ENCODE measurements at regions not wholly inside any gene's neighbourhood (a gene's known extent, or its start where the extent isn't known, plus 50 kb on each side); places are given as distances from the start of the nearest gene placed in this dataset.

DNA sequence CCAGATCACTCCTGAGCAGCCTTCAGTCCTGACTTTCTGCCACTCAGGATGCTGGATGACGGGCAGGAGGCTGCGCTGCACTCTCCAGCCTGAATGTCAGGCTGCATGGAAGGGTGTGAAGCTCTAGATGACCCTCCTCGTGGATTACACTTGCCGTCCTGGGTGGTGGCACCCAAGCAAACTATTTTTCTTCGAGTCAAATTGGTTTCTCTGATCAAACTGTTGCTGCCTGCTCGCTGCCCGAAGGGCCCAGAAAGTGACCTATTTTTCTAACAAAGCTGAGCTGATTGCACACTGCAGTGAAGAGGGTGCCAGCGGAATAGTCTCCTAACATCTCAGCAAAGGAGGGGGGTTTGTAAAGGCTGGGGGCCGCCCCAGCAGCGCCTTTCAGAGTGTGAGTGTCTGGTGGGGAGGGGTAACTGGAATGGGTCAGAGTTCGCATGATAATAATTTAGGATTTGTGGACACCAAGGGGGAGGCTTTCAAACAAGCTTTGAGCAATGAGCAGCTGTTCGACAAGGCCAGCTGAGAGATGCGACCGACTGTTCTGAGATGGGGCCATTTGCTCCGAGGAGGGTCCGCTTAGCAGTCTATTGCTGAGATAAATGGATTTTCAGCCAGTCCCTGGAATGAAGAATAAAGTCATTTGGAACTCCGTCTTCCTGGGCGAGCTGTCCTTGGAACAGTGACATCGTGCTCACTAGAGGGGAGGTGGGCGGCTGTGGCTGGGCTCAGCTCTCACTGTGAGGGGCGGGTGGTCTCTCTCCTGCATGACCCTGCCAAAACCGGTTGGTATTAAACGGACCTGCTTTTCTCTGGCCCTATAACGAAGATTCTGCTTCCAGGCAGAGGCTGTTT is 537.6 kb downstream of the BRD1 start:
- DNase-seq, result no peak

- no peak for DNase-seq
Observed at GRCh38 chr22:49286181-49286760, 541.4 kb downstream of the BRD1 start.

GRCh38 chr22:49284931-49285330 is 542.7 kb downstream of the BRD1 start:
- no peak for DNase-seq

DNA sequence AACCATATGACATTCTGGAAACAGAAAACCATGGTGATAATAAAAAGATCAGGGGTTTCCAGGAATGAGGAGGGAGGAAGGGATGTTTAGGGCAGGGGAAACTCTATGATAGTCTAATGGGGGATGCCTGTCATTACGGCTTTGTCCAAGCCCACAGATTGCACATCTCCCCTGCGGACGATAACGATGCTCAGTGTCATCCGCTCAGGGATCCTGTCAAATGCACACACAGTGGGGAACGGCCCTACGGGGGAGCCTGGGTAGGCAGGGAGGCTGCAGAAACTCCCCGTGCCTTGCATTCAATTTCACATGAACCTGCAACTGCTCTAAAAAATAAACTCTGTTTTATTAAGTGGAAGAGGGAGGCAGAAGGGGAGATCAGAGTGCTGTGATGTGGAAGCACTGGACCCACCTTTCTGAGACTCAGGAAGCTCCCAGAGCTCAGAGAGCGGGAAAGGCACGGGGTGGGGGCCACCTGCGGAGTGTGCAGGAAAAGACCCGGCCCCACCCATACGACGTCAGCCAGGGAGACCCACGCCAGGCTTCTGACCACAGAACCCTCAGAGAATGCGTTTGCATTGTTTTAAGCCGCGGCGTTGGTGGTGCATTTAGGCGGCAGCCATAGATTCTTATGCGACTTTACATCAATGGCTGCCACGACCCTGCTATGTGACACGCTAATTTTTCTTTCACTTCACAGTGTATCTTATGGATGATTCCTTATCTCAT is 543.5 kb downstream of the BRD1 start:
- DNase-seq, result no peak

- DNase-seq, result no peak
Observed at GRCh38 chr22:49282596-49282995, 545.1 kb downstream of the BRD1 start.

- DNase-seq, result no peak
Observed at GRCh38 chr22:49281467-49282340, 546.0 kb downstream of the BRD1 start.

- no peak for DNase-seq
Observed at GRCh38 chr22:49278340-49278739, 549.3 kb downstream of the BRD1 start.

GRCh38 chr22:49276567-49276966 is 551.1 kb downstream of the BRD1 start:
- DNase-seq, result no peak

- DNase-seq, result no peak
Observed at GRCh38 chr22:49274754-49275380, 552.8 kb downstream of the BRD1 start.

- no peak for DNase-seq
Observed at GRCh38 chr22:49272546-49273125, 555.0 kb downstream of the BRD1 start.

- DNase-seq, result no peak
Observed at GRCh38 chr22:49271831-49272230, 555.8 kb downstream of the BRD1 start.

DNA sequence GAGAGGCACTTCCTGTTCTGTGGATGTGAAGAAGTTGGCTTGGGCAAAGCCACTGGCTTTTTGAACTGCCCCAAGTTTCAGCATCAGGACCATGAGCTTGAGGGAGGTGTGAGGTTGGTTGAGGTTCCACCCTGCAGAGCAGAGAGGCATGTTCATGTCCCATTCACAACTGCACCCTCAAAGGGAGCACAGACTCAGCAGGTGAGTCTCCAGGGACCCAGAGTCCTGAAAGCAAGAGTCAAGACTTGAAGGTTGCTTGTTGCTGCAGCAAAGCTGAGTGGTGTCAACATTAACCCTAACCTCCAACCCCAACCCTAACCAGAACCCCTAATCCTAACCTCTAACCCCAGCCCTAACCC is 556.3 kb downstream of the BRD1 start:
- DNase-seq, result no peak

- DNase-seq, result no peak
Observed at GRCh38 chr22:49270595-49271368, 556.9 kb downstream of the BRD1 start.

GRCh38 chr22:49269928-49270327 is 557.7 kb downstream of the BRD1 start:
- no peak for DNase-seq

- DNase-seq, result no peak
Observed at GRCh38 chr22:49269371-49269770, 558.3 kb downstream of the BRD1 start.

GRCh38 chr22:49268924-49269323 is 558.7 kb downstream of the BRD1 start:
- no peak for DNase-seq

- DNase-seq, result no peak
Observed at GRCh38 chr22:49267996-49268395, 559.7 kb downstream of the BRD1 start.

GRCh38 chr22:49266561-49267519 is 560.8 kb downstream of the BRD1 start:
- no peak for DNase-seq

DNA sequence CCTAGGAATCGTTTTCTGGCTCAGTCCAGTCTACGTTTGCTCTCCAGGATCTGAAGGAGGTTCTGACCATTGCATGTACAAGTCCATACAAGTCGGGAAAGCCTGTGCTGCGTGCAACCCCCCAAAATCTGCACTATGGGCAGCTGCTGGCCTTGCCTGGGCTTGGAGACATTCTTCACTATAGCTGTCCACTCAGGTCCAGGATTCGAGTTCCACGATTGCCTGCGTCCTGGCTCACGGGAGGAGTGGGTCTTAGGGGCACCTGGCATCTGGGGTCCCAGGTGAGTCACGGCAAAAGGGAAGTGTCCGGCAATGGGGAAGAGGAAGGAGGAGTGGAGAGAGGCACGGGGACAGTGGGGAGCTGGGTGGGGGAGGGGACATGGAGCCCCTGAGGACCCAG is 563.0 kb downstream of the BRD1 start:
- DNase-seq, result no peak

- DNase-seq, result no peak
Observed at GRCh38 chr22:49263101-49263500, 564.6 kb downstream of the BRD1 start.

Measured in NCI-H1048 (cell line).